OCI-LY3 (cell line): ENCODE measurements at regions not wholly inside any gene's neighbourhood (a gene's known extent, or its start where the extent isn't known, plus 50 kb on each side); places are given as distances from the start of the nearest gene placed in this dataset.
"Not testable (repeated sequence)": the region's sequence is repeated elsewhere in the genome, so short reads cannot be mapped to it uniquely, and the experiment has no call there.

ENCODE experiments used
- CTCF ChIP-seq: fragments of 200-600, 300-600 bp; sonication (generic); IDR thresholded peaks from 2 replicates; pipeline ENCODE4 v1.5.1; 2014; ENCODE audit warnings: antibody characterized with exemption, low read length, low read depth
- EZH2phosphoT487 ChIP-seq: fragments of 200-600 bp; shearing (Covaris generic); IDR thresholded peaks from 2 replicates; pipeline ENCODE4 v1.6.1; 2018; ENCODE audit warnings: antibody characterized with exemption, mixed run types, low read depth

- not testable (repeated sequence) for TF ChIP-seq CTCF, EZH2phosphoT487
These were observed 433.3 kb downstream of the TFEC start for GRCh38 chr7:115597220-115597619.
